DND-41 (cell line): ENCODE measurements at regions not wholly inside any gene's neighbourhood (a gene's known extent, or its start where the extent isn't known, plus 50 kb on each side); places are given as distances from the start of the nearest gene placed in this dataset.

Experiments
- ATAC-seq: fragments of 200-7000 bp; cut with Tn5 transposase; 3 replicates; pipeline ENCODE4 v1.9.1; 2021; ENCODE audit warnings: low read depth; ENCODE audit not compliant: insufficient read depth
- DNase-seq: peaks from one replicate; pipeline ENCODE4 v3.0.0-alpha.2; 2020
- H2AFZ ChIP-seq: 2 replicates; pipeline ENCODE4 v1.6.0; 2012; ENCODE audit warnings: low read depth, low read length
- H3K27ac ChIP-seq: 2 replicates; pipeline ENCODE4 v1.5.1; 2012; ENCODE audit warnings: low read length, inconsistent platforms
- H3K27me3 ChIP-seq: fragments of 200-600 bp; sonication (generic); 2 replicates; pipeline ENCODE4 v1.6.0; 2012; ENCODE audit warnings: low read length, mild to moderate bottlenecking, inconsistent platforms; ENCODE audit not compliant: insufficient read depth, poor library complexity
- H3K36me3 ChIP-seq: 2 replicates; pipeline ENCODE4 v1.5.1; 2012; ENCODE audit warnings: low read length, inconsistent platforms; ENCODE audit not compliant: insufficient read depth
- H3K4me1 ChIP-seq: 2 replicates; pipeline ENCODE4 v1.5.1; 2012; ENCODE audit warnings: mild to moderate bottlenecking, low read length; ENCODE audit not compliant: insufficient read depth
- H3K4me2 ChIP-seq: 2 replicates; pipeline ENCODE4 v1.6.0; 2012; ENCODE audit warnings: mild to moderate bottlenecking, moderate library complexity, low read length, inconsistent platforms; ENCODE audit not compliant: insufficient read depth
- H3K4me3 ChIP-seq, 2 experiments: fragments of 200-600 bp in 1 of 2; shearing (Covaris generic) in 1 of 2; 2 replicates each; pipeline ENCODE4 v1.5.1; 2012 to 2016; ENCODE audit warnings: inconsistent platforms in 2 of 2, low read length in 2 of 2, mild to moderate bottlenecking in 2 of 2, low read depth in 1 of 2, moderate library complexity in 1 of 2
- H3K79me2 ChIP-seq: 2 replicates; pipeline ENCODE4 v1.6.0; 2012; ENCODE audit warnings: low read length, inconsistent platforms; ENCODE audit not compliant: insufficient read depth
- H3K9ac ChIP-seq: 2 replicates; pipeline ENCODE4 v1.6.0; 2012; ENCODE audit warnings: low read depth, mild to moderate bottlenecking, inconsistent platforms, low read length, moderate library complexity
- H3K9me3 ChIP-seq: 2 replicates; pipeline ENCODE4 v1.5.1; 2012; ENCODE audit warnings: low read length, moderate library complexity, mild to moderate bottlenecking, inconsistent platforms; ENCODE audit not compliant: insufficient read depth, severe bottlenecking
- H4K20me1 ChIP-seq: 2 replicates; pipeline ENCODE4 v1.6.0; 2012; ENCODE audit warnings: low read length; ENCODE audit not compliant: insufficient read depth
- CTCF ChIP-seq: IDR thresholded peaks from 2 replicates; pipeline ENCODE4 v1.5.1; 2012; ENCODE audit warnings: borderline replicate concordance, low read length, moderate library complexity, mild to moderate bottlenecking; ENCODE audit not compliant: poor library complexity, severe bottlenecking; ENCODE audit errors: extremely low read depth
- EZH2 ChIP-seq: IDR thresholded peaks from 3 replicates; pipeline ENCODE4 v1.6.1; 2012; ENCODE audit warnings: borderline replicate concordance, low read depth, mild to moderate bottlenecking, moderate library complexity, low read length, inconsistent platforms; ENCODE audit not compliant: severe bottlenecking

GRCh38 chr12:24544368-24544767, 404.5 kb downstream of the BCAT1 start:
- H3K27me3 ChIP-seq: no peaks in the 10 kb centered on the region
- no peak overlapping the region for H3K27ac ChIP-seq
- TF ChIP-seq CTCF: no peak
- TF ChIP-seq EZH2: no peak
- ATAC-seq (no peak), DNase-seq (no peak)
- no peaks in the 10 kb centered on the region for H3K4me1 ChIP-seq
- H3K36me3 ChIP-seq: no peaks in the 10 kb centered on the region
- H3K9me3 ChIP-seq: no peaks in the 10 kb centered on the region
- no peak overlapping the region for H2AFZ ChIP-seq
- no peak overlapping the region for H3K9ac ChIP-seq
- no peak overlapping the region for H3K4me3 ChIP-seq
- no peaks in the 10 kb centered on the region for H3K79me2 ChIP-seq
- H4K20me1 ChIP-seq: no peaks in the 10 kb centered on the region
- no peak overlapping the region for H3K4me2 ChIP-seq

DNA sequence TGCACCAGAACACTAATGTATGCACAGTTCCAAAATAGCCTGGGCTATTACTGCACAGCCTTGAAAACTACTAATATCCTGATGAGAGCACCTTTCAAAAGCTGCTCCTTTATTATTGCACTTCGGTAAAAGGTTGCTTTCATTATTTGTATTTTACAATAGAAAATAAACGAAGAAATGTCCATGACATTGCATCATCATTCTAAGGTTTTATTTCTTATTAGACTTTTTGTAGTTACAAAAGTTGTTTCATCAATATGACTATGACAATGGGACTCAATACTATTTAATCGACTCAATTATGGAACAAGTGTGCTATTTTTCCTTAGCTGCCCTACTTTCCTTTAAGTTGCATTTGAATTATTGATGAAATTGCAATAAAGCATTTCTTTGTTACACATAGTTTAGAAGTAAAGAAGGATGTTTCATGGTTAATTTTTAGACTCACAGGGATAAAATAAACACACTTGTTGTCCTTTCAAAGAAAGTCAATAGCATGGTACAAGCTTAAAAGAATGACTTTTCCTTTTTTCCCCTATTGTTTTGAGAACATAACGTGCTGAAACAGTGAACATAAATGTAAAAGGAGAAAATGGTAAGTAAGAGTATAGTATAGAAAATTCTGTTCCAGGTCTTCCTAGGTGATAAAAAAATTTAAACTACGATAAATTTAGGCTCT, 407.6 kb downstream of the BCAT1 start:
- DNase-seq: no peak
- H3K4me1 ChIP-seq: peaks cover 7% of the 10 kb centered on the region; the same call in 1 of the 2 replicates
- no peak for ATAC-seq
- no peaks in the 10 kb centered on the region for H3K36me3 ChIP-seq
- H3K27ac ChIP-seq: no peak overlapping the region
- H3K79me2 ChIP-seq: no peaks in the 10 kb centered on the region
- no peaks in the 10 kb centered on the region for H4K20me1 ChIP-seq
- no peak for TF ChIP-seq CTCF
- TF ChIP-seq EZH2: no peak
- H3K4me2 ChIP-seq: no peak overlapping the region
- H3K4me3 ChIP-seq: no peak overlapping the region
- H2AFZ ChIP-seq: no peak overlapping the region
- H3K9me3 ChIP-seq: no peaks in the 10 kb centered on the region
- no peaks in the 10 kb centered on the region for H3K27me3 ChIP-seq
- no peak overlapping the region for H3K9ac ChIP-seq

GRCh38 chr12:24539646-24540045, 409.3 kb downstream of the BCAT1 start:
- H3K36me3 ChIP-seq: no peaks in the 10 kb centered on the region
- no peak for ATAC-seq

More at GRCh38 chr12:24539646-24540045, 409.3 kb downstream of the BCAT1 start:
- Histone ChIP-seq H4K20me1 (no peaks in the 10 kb centered on the region), H3K27ac (no peak overlapping the region), H2AFZ (no peak overlapping the region), H3K27me3 (no peaks in the 10 kb centered on the region), H3K4me1 (peaks cover 7% of the 10 kb centered on the region; the same call in 1 of the 2 replicates), H3K4me3 (no peak overlapping the region), H3K9me3 (no peaks in the 10 kb centered on the region), H3K9ac (no peak overlapping the region), H3K4me2 (no peak overlapping the region), H3K79me2 (no peaks in the 10 kb centered on the region)
- DNase-seq: no peak
- TF ChIP-seq EZH2 (no peak), CTCF (no peak)
